ENCODE measurements at regions not wholly inside any gene's neighbourhood (a gene's known extent, or its start where the extent isn't known, plus 50 kb on each side); places are given as distances from the start of the nearest gene placed in this dataset.

GRCh38 chr10:78279756-78280155 is 246.1 kb downstream of the RPS24 start:
- Histone ChIP-seq H3K4me1 (peaks cover 15% of the 10 kb centered on the region), H3K27ac (no peak overlapping the region), H3K36me3 (ENCODE audit: insufficient read depth in 1 of 2, low read depth in 1 of 2) (no peaks in the 10 kb centered on the region), H3K27me3 (ENCODE audit: insufficient read depth in 3 of 3, low read length in 2 of 3) (no peaks in the 10 kb centered on the region), H3K9me3 (no peaks in the 10 kb centered on the region), H3K4me3 (no peak overlapping the region)
- DNase-seq (peak in 1 of 2 donors; percentile 42), ATAC-seq (no peak)
- TF ChIP-seq, protein P1, sequence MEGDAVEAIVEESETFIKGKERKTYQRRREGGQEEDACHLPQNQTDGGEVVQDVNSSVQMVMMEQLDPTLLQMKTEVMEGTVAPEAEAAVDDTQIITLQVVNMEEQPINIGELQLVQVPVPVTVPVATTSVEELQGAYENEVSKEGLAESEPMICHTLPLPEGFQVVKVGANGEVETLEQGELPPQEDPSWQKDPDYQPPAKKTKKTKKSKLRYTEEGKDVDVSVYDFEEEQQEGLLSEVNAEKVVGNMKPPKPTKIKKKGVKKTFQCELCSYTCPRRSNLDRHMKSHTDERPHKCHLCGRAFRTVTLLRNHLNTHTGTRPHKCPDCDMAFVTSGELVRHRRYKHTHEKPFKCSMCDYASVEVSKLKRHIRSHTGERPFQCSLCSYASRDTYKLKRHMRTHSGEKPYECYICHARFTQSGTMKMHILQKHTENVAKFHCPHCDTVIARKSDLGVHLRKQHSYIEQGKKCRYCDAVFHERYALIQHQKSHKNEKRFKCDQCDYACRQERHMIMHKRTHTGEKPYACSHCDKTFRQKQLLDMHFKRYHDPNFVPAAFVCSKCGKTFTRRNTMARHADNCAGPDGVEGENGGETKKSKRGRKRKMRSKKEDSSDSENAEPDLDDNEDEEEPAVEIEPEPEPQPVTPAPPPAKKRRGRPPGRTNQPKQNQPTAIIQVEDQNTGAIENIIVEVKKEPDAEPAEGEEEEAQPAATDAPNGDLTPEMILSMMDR (IDR thresholded peaks at IDR 0.05) = no peak
- intact Hi-C loops (cut with DNase I) = no loop called here
- WGBS, 3 donors = 93 to 95% (median 93%) methylated on average over 7 of the region's 7 CpGs

DNA sequence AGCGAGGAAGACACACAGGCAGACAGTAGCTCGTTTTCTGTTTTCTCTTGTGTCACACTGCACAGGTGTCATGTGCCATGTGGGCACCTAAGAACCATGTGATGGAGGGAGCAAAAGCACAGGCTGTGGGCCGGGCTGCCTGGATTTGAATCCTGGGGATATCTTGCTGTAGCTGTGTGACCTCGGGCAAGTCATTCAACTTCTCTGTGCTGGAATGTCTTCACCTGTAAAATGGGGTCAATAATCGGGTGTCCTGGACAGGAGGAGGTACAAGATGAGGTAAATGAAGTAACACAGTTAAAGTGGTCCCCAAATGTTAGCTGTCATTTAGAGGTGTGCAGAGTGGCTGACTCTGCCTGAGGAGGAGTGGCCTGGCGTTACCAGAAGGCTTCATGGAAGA is 246.9 kb downstream of the RPS24 start:
- Histone ChIP-seq H3K27me3 (ENCODE audit: insufficient read depth in 3 of 3, low read length in 2 of 3) (no peaks in the 10 kb centered on the region), H3K4me1 (peaks cover 15% of the 10 kb centered on the region), H3K4me3 (no peak overlapping the region), H3K36me3 (ENCODE audit: insufficient read depth in 1 of 2, low read depth in 1 of 2) (no peaks in the 10 kb centered on the region), H3K27ac (no peak overlapping the region), H3K9me3 (no peaks in the 10 kb centered on the region)
- 90 to 95% (median 92%) methylated on average over 6 of the region's 6 CpGs for WGBS, 3 donors
- TF ChIP-seq, protein P1 (IDR thresholded peaks at IDR 0.05) = no peak
- intact Hi-C loops (cut with DNase I) = no loop called here
- ATAC-seq = no peak
- peak in 1 of 2 donors; percentile 8 for DNase-seq

GRCh38 chr10:78281627-78282026 is 248.0 kb downstream of the RPS24 start:
- intact Hi-C loops (cut with DNase I) = no loop called here

GRCh38 chr10:78283069-78283682 is 249.5 kb downstream of the RPS24 start:
- H3K27me3 ChIP-seq (ENCODE audit: insufficient read depth in 3 of 3, low read length in 2 of 3) = no peaks in the 10 kb centered on the region
- H3K36me3 ChIP-seq (ENCODE audit: insufficient read depth in 1 of 2, low read depth in 1 of 2) = no peaks in the 10 kb centered on the region
- TF ChIP-seq, protein P1 (IDR thresholded peaks at IDR 0.05) = no peak
- H3K9me3 ChIP-seq = no peaks in the 10 kb centered on the region
- H3K27ac ChIP-seq = no peak overlapping the region
- H3K4me3 ChIP-seq = no peak overlapping the region
- peaks cover 4% of the 10 kb centered on the region for H3K4me1 ChIP-seq
- 94 to 97% (median 96%) methylated on average over 3 of the region's 3 CpGs for WGBS, 3 donors
- no peak for ATAC-seq
- intact Hi-C loops (cut with DNase I) = no loop called here
- DNase-seq = peak in 1 of 2 donors; percentile 38

More at GRCh38 chr10:78281627-78282026, 248.0 kb downstream of the RPS24 start:
- H3K36me3 ChIP-seq (ENCODE audit: insufficient read depth in 1 of 2, low read depth in 1 of 2) = no peaks in the 10 kb centered on the region
- no peaks in the 10 kb centered on the region for H3K9me3 ChIP-seq
- no peak overlapping the region for H3K4me3 ChIP-seq
- 94 to 99% (median 94%) methylated on average over 4 of the region's 4 CpGs for WGBS, 3 donors
- TF ChIP-seq, protein P1 (IDR thresholded peaks at IDR 0.05) = no peak
- ATAC-seq = no peak
- DNase-seq = no peak
- H3K27me3 ChIP-seq (ENCODE audit: insufficient read depth in 3 of 3, low read length in 2 of 3) = no peaks in the 10 kb centered on the region
- peaks cover 15% of the 10 kb centered on the region for H3K4me1 ChIP-seq
- no peak overlapping the region for H3K27ac ChIP-seq

DNA sequence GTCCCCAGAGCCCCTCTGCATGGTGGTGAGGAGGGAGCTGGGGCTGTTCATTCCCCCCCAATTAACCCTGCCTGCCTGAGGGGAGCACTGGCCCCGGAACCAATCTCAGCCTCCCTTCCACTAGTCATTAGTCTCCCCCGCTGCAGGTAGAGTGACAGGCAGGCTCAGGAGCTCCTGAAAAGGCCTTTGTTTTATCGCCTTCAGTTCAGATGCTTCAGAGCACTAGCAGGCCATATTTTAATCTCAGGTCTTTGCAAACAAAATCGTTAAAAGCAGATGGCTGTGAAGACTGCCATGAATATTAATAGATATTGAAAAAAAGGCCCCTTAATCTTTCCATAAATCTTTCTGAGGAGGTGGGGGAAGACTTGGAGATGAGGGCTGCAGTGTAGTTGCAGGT is 250.7 kb downstream of the RPS24 start:
- Histone ChIP-seq H3K9me3 (no peaks in the 10 kb centered on the region), H3K4me3 (no peak overlapping the region), H3K27ac (no peak overlapping the region), H3K27me3 (ENCODE audit: insufficient read depth in 3 of 3, low read length in 2 of 3) (no peaks in the 10 kb centered on the region), H3K36me3 (ENCODE audit: insufficient read depth in 1 of 2, low read depth in 1 of 2) (no peaks in the 10 kb centered on the region), H3K4me1 (no peaks in the 10 kb centered on the region)
- WGBS, 3 donors = 78 to 89% (median 82%) methylated on average over 4 of the region's 4 CpGs
- DNase-seq (peak in 1 of 2 donors; percentile 14), ATAC-seq (no peak)
- intact Hi-C loops (cut with DNase I) = no loop called here
- TF ChIP-seq, protein P1 (IDR thresholded peaks at IDR 0.05) = no peak
